GM20000 (cell line): ENCODE measurements at regions not wholly inside any gene's neighbourhood (a gene's known extent, or its start where the extent isn't known, plus 50 kb on each side); places are given as distances from the start of the nearest gene placed in this dataset.
A peak's percentile ranks its signal among the peaks of the same experiment; 100 is the strongest.

Experiments used
- DNase-seq: peaks from one replicate; pipeline ENCODE4 v3.0.0; 2012; ENCODE audit warnings: low spot score
- CTCF ChIP-seq: IDR thresholded peaks from 2 replicates; pipeline ENCODE4 v1.5.1; 2012; ENCODE audit warnings: mild to moderate bottlenecking, control low read depth; ENCODE audit errors: extremely low read depth, missing control alignments

DNA sequence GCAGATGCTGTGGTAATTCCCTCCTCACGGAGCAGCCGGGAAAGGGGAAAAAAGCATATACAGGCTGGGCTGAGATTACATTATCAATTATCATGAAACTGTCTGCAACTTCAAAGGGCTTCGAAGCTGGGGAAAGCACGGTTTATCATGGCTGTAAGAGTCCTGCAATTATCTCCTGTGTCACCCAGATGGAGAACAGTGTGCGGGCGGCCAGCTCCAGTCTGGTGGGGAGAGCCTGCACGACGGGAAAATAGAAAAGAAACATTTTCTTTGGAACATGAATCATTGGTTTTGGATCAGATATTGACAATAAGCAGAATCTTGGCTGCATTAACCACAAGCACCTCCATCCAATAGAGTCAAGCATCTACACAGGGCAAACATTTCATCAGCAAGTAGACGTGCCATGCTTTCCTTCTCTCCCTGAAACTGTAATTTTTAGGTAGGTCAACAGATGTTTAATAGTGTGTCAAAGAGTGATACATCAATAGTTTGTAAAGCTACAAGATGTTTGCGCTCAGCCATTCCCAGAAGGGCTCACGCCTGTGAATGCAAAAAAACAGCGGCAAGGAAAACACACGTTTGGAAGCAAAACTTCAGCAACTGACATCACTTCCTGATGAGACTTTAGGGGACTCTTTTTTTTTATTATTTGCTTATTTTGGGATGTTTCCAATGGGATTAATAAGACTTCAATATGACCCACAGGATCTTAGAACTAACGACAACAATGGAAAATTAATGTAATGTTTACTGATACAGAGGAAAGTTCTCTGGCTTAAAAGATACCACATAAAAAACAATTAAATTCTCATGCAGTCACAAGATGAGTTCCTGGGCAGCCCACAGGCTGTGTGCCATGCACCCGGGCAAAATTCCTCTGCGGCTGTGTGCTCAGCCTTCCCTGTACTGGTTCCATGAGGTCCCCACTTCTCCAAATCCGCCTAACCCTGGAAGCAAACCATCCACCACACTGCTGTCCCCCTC is 111.0 kb upstream of the SALL3 start:
- no peak for DNase-seq
- TF ChIP-seq CTCF, result no peak

DNA sequence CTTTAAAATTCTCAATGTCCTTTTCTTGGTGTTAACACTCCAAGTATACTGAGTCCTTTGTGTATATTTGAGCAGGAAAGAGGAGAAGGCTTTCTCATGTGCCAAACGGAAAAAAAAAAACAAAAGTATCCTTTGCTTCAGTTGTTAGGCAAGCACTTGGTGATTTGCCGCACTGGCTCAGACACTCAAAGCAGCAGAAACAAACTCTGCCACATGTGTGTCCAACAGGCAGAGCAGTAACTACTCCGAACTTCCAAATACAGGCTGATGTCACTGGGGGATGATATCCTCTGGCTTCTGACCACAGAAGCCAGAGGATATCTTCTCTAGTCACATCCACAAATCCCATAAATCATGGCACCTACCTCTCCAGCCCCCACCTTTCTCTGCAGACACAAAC is 108.0 kb upstream of the SALL3 start:
- no peak for DNase-seq
- TF ChIP-seq CTCF, result no peak

DNA sequence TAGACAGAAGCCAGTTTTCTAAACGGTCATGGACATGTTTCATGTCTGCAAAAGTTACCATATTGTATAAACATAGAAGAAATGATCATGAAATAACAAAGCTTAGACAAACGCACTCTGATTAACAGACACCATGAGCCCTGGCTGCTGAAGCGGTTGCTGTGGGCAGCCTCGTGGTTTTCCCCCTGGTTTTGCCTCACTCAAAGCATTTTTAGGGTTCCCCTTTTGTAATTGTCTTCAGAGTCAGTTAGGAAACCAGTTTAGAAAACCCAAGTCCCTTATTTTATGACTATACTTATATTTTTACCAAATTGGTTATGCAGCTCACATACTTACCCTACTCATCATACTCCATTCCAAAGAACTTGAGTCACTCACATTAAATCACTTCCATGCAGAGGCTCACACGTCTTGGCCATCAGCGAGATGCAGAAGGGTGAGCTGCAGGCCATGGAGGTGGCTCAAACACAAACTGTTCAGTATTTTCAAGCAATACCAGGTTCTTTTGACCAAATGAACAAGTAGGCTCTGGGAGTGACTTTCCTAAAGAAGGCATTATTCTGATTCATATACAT is 105.6 kb upstream of the SALL3 start:
- no peak for TF ChIP-seq CTCF
- DNase-seq, result no peak

- peak; percentile 63 for DNase-seq
- TF ChIP-seq CTCF, result peak; percentile 90
These were observed 104.4 kb upstream of the SALL3 start for GRCh38 chr18:78875016-78875777.

GRCh38 chr18:78875778-78876650 is 103.6 kb upstream of the SALL3 start:
- TF ChIP-seq CTCF, result no peak
- DNase-seq, result no peak

GRCh38 chr18:78876868-78877267 is 102.8 kb upstream of the SALL3 start:
- TF ChIP-seq CTCF, result no peak
- no peak for DNase-seq
